HCT116 (cell line): ENCODE measurements at regions not wholly inside any gene's neighbourhood (a gene's known extent, or its start where the extent isn't known, plus 50 kb on each side); places are given as distances from the start of the nearest gene placed in this dataset.

Source experiments
- ATAC-seq: fragments of 200-7000 bp; cut with Tn5 transposase; 2 replicates; pipeline ENCODE4 v1.9.1; 2020; ENCODE audit warnings: mild to moderate bottlenecking, moderate library complexity
- BruUV-seq: library from RNA; stranded (reverse); fragments of 400-500 nt; replicated peaks from 2 replicates; lab custom pipeline; 2021; lab: Mats Ljungman, UMichigan
- CTCF ChIA-PET: fragments of 300-600 bp; sonication (Branson Sonifier 250); formaldehyde crosslinking; loops from one replicate; lab custom pipeline; 2021; ENCODE audit warnings: antibody characterized with exemption; lab: Charles Lee
- POLR2A ChIA-PET: fragments of 300-600, 350-600 bp; sonication (Branson Sonifier 250); formaldehyde crosslinking; loops from one replicate; lab custom pipeline; 2021; ENCODE audit warnings: antibody characterized with exemption; lab: Charles Lee
- RAD21 ChIA-PET, 2 experiments: fragments of 300-600 bp; sonication (Branson Sonifier 250); formaldehyde crosslinking; loops; one replicate each; lab custom pipeline; 2023; ENCODE audit warnings: low total read pairs in 2 of 2; ENCODE audit not compliant: uncharacterized antibody in 2 of 2, unreplicated experiment in 2 of 2, low non-redundant PET in 1 of 2; lab: Charles Lee
- DNase-seq: peaks from one replicate; pipeline ENCODE4 v3.0.0-alpha.2; 2010; ENCODE audit warnings: low read depth, low spot score
- H2AFZ ChIP-seq: fragments of 200-600 bp; shearing (Covaris generic), sonication (generic); 2 replicates; pipeline ENCODE4 v1.6.1; 2017; ENCODE audit warnings: low read depth, mixed run types, mixed read lengths, antibody characterized with exemption, low read length; ENCODE audit not compliant: poor library complexity, severe bottlenecking
- H3K27ac ChIP-seq: 2 replicates; pipeline ENCODE4 v1.5.1; 2012; ENCODE audit warnings: low read depth, low read length
- H3K27me3 ChIP-seq: fragments of 200-600 bp; sonication (generic); 2 replicates; pipeline ENCODE4 v1.6.1; 2016; ENCODE audit warnings: mixed run types, low read length, mixed read lengths; ENCODE audit not compliant: insufficient read depth
- H3K36me3 ChIP-seq, 2 experiments: fragments of 200-500 bp in 1 of 2; fragments of 200-600 bp in 1 of 2; sonication (Bioruptor generic) in 1 of 2; sonication (generic) in 1 of 2; 2 replicates each; pipeline versions ENCODE4 v1.5.1 to v1.6.1; 2014 to 2016; ENCODE audit warnings: low read length in 2 of 2, inconsistent platforms in 1 of 2, mixed read lengths in 1 of 2, mixed run types in 1 of 2; ENCODE audit not compliant: insufficient read depth in 2 of 2, control insufficient read depth in 1 of 2
- H3K4me1 ChIP-seq, 2 experiments: fragments of 200-600 bp in 1 of 2; sonication (generic) in 1 of 2; 2 replicates each; pipeline versions ENCODE4 v1.5.1 to v1.6.1; 2012 to 2017; ENCODE audit warnings: low read length in 2 of 2, inconsistent platforms in 1 of 2, mild to moderate bottlenecking in 1 of 2, mixed read lengths in 1 of 2, mixed run types in 1 of 2, moderate library complexity in 1 of 2; ENCODE audit not compliant: insufficient read depth in 2 of 2, control insufficient read depth in 1 of 2
- H3K4me2 ChIP-seq: fragments of 200-600 bp; sonication (generic); 2 replicates; pipeline ENCODE4 v1.6.1; 2017; ENCODE audit warnings: mixed run types, low read length, mixed read lengths
- H3K4me3 ChIP-seq, 2 experiments: fragments of 200-600 bp in 1 of 2; sonication (generic) in 1 of 2; replicated peaks in 1 of 2; 2 replicates each; pipeline ENCODE4 v1.5.1; 2011 to 2016; ENCODE audit warnings: low read length in 2 of 2, control low read depth in 1 of 2, low read depth in 1 of 2, mild to moderate bottlenecking in 1 of 2, mixed read lengths in 1 of 2, mixed run types in 1 of 2
- H3K79me2 ChIP-seq: fragments of 200-600 bp; sonication (generic); 2 replicates; pipeline ENCODE4 v1.6.1; 2017; ENCODE audit warnings: mild to moderate bottlenecking, mixed run types, low read length, moderate library complexity, mixed read lengths; ENCODE audit not compliant: insufficient read depth
- H3K9ac ChIP-seq: fragments of 200-600 bp; sonication (generic); 2 replicates; pipeline ENCODE4 v1.6.1; 2016; ENCODE audit warnings: low read length, mixed read lengths
- H3K9me2 ChIP-seq: fragments of 200-600 bp; sonication (generic), shearing (Covaris generic); 2 replicates; pipeline ENCODE4 v1.6.1; 2017; ENCODE audit warnings: mixed run types, mild to moderate bottlenecking, moderate library complexity; ENCODE audit not compliant: insufficient read depth
- H3K9me3 ChIP-seq, 2 experiments: fragments of 200-500 bp in 1 of 2; fragments of 200-600 bp in 1 of 2; sonication (Bioruptor generic) in 1 of 2; sonication (generic) in 1 of 2; 2 replicates each; pipeline ENCODE4 v1.6.1; 2014 to 2017; ENCODE audit warnings: low read length in 2 of 2, mixed read lengths in 2 of 2, inconsistent platforms in 1 of 2, low read depth in 1 of 2, mild to moderate bottlenecking in 1 of 2, mixed run types in 1 of 2, moderate library complexity in 1 of 2; ENCODE audit not compliant: control insufficient read depth in 1 of 2, insufficient read depth in 1 of 2
- H4K20me1 ChIP-seq: fragments of 200-600 bp; sonication (generic), shearing (Covaris generic); 2 replicates; pipeline ENCODE4 v1.6.1; 2017; ENCODE audit warnings: mixed run types, mild to moderate bottlenecking, moderate library complexity; ENCODE audit not compliant: insufficient read depth
- ATF3 ChIP-seq: IDR thresholded peaks from 2 replicates; pipeline ENCODE4 v1.6.1; 2012
- CBX3 ChIP-seq: IDR thresholded peaks from 2 replicates; pipeline ENCODE4 v1.6.1; 2012; ENCODE audit warnings: low read depth
- CEBPB ChIP-seq: IDR thresholded peaks from 2 replicates; pipeline ENCODE4 v1.6.1; 2012; ENCODE audit warnings: low read depth
- CTCF ChIP-seq, 3 experiments: fragments of 200-600 bp in 1 of 3; sonication (generic) in 1 of 3; IDR thresholded peaks in 2 of 3; conservative IDR thresholded peaks in 1 of 3; 2 replicates each; pipeline ENCODE4 v1.5.1; 2012 to 2017; ENCODE audit warnings: low read depth in 2 of 3, low read length in 2 of 3, antibody characterized with exemption in 1 of 3, borderline replicate concordance in 1 of 3, control low read depth in 1 of 3, mild to moderate bottlenecking in 1 of 3, mixed read lengths in 1 of 3, mixed run types in 1 of 3, moderate library complexity in 1 of 3; ENCODE audit not compliant: insufficient read depth in 1 of 3
- EGR1 ChIP-seq: IDR thresholded peaks from 2 replicates; pipeline ENCODE4 v1.6.1; 2012; ENCODE audit warnings: low read depth
- EZH2 ChIP-seq: fragments of 200-600 bp; sonication (generic); IDR thresholded peaks from 2 replicates; pipeline ENCODE4 v1.6.1; 2017; ENCODE audit warnings: antibody characterized with exemption, mixed run types
- EZH2phosphoT487 ChIP-seq: fragments of 200-600 bp; IDR thresholded peaks from 2 replicates; pipeline ENCODE4 v1.6.1; 2018; ENCODE audit warnings: antibody characterized with exemption, borderline replicate concordance
- FOSL1 ChIP-seq: IDR thresholded peaks from 2 replicates; pipeline ENCODE4 v1.6.1; 2012; ENCODE audit warnings: low read depth
- JUND ChIP-seq: IDR thresholded peaks from 2 replicates; pipeline ENCODE4 v1.6.1; 2012
- MAX ChIP-seq: IDR thresholded peaks from 2 replicates; pipeline ENCODE4 v1.6.1; 2012
- POLR2A ChIP-seq: IDR thresholded peaks from 2 replicates; pipeline ENCODE4 v1.7.0; 2011; ENCODE audit warnings: borderline replicate concordance; ENCODE audit not compliant: insufficient read depth, insufficient read length; ENCODE audit errors: extremely low read depth
- RAD21 ChIP-seq: IDR thresholded peaks from 2 replicates; pipeline ENCODE4 v1.6.1; 2012; ENCODE audit warnings: low read depth, mild to moderate bottlenecking
- REST ChIP-seq: IDR thresholded peaks from 2 replicates; pipeline ENCODE4 v1.6.1; 2012; ENCODE audit warnings: low read depth
- SIN3A ChIP-seq: IDR thresholded peaks from 2 replicates; pipeline ENCODE4 v1.6.1; 2012; ENCODE audit warnings: low read depth
- SP1 ChIP-seq: IDR thresholded peaks from 2 replicates; pipeline ENCODE4 v1.6.1; 2012; ENCODE audit warnings: low read depth
- TCF7L2 ChIP-seq: IDR thresholded peaks from 2 replicates; pipeline ENCODE4 v1.7.0; 2011; ENCODE audit warnings: borderline replicate concordance, inconsistent platforms; ENCODE audit not compliant: insufficient read depth, insufficient read length; ENCODE audit errors: extremely low read depth
- YY1 ChIP-seq: IDR thresholded peaks from 2 replicates; pipeline ENCODE4 v1.6.1; 2011; ENCODE audit warnings: low read length, low read depth, moderate library complexity, mild to moderate bottlenecking; ENCODE audit not compliant: insufficient replicate concordance; ENCODE audit errors: extremely low read depth
- ZFX ChIP-seq: fragments of 450-650 bp; IDR thresholded peaks from 2 replicates; pipeline ENCODE4 v1.6.1; 2017
- ZNF274 ChIP-seq: fragments of 200-500 bp; sonication (Bioruptor generic); IDR thresholded peaks from 2 replicates; pipeline ENCODE4 v1.6.1; 2014; ENCODE audit warnings: mild to moderate bottlenecking, low read depth, low read length, inconsistent platforms
- intact Hi-C: fragments of 100-400 bp; cut with micrococcal nuclease; formaldehyde crosslinking; loops from 2 replicates; pipeline ENCODE4 v1.10.0; 2022
- TF ChIP-seq, protein P1 (sequence below): IDR thresholded peaks from 2 replicates; pipeline ENCODE4 v1.6.1; 2011; ENCODE audit warnings: mild to moderate bottlenecking, low read length, moderate library complexity; ENCODE audit not compliant: insufficient replicate concordance; ENCODE audit errors: extremely low read depth

- Histone ChIP-seq H3K4me2 (no peak overlapping the region), H3K9ac (no peak overlapping the region), H3K4me1 (no peaks in the 10 kb centered on the region), H3K79me2 (no peaks in the 10 kb centered on the region), H3K9me3 (no peaks in the 10 kb centered on the region), H3K27me3 (no peaks in the 10 kb centered on the region), H4K20me1 (no peaks in the 10 kb centered on the region), H2AFZ (no peak overlapping the region), H3K4me3 (no peak overlapping the region), H3K36me3 (no peaks in the 10 kb centered on the region), H3K9me2 (no peaks in the 10 kb centered on the region), H3K27ac (no peak overlapping the region)
- ChIA-PET CTCF (no interaction called here), POLR2A (no interaction called here), RAD21 (no interaction called here)
- ATAC-seq, result no peak
- no TSS peak for BruUV-seq
- DNase-seq, result no peak
- intact Hi-C loops, result no loop called here
- TF ChIP-seq MAX (no peak), EZH2phosphoT487 (no peak), JUND (no peak), ZFX (no peak), FOSL1 (no peak), EGR1 (no peak), EZH2 (no peak), REST (no peak), ZNF274 (no peak), CBX3 (no peak), RAD21 (no peak), CTCF (IDR thresholded peaks at IDR 0.05 in 2 of 3, conservative IDR thresholded peaks at IDR 0.05 in 1 of 3; ENCODE audit: borderline replicate concordance in 1 of 3, insufficient read depth in 1 of 3, low read depth in 2 of 3, low read length in 2 of 3) (no peak), TCF7L2 (no peak), SIN3A (no peak), SP1 (no peak), POLR2A (no peak), YY1 (no peak), CEBPB (no peak), ATF3 (no peak)
- TF ChIP-seq, protein P1, sequence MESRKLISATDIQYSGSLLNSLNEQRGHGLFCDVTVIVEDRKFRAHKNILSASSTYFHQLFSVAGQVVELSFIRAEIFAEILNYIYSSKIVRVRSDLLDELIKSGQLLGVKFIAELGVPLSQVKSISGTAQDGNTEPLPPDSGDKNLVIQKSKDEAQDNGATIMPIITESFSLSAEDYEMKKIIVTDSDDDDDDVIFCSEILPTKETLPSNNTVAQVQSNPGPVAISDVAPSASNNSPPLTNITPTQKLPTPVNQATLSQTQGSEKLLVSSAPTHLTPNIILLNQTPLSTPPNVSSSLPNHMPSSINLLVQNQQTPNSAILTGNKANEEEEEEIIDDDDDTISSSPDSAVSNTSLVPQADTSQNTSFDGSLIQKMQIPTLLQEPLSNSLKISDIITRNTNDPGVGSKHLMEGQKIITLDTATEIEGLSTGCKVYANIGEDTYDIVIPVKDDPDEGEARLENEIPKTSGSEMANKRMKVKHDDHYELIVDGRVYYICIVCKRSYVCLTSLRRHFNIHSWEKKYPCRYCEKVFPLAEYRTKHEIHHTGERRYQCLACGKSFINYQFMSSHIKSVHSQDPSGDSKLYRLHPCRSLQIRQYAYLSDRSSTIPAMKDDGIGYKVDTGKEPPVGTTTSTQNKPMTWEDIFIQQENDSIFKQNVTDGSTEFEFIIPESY, result no peak
Observed at GRCh38 chr3:106018929-106019550, 150.2 kb upstream of the CBLB start.
